AG04449 (cell line): ENCODE measurements at regions not wholly inside any gene's neighbourhood (a gene's known extent, or its start where the extent isn't known, plus 50 kb on each side); places are given as distances from the start of the nearest gene placed in this dataset.

Experiments used
- CTCF ChIA-PET: fragments of 350-600 bp; formaldehyde crosslinking; extraction: SDS; loops from one replicate; lab custom pipeline; 2021; ENCODE audit warnings: antibody characterized with exemption; lab: Yijun Ruan, JAX
- POLR2A ChIA-PET: fragments of 400-600, 350-600 bp; formaldehyde crosslinking; extraction: SDS; loops from one replicate; lab custom pipeline; 2020; ENCODE audit warnings: antibody characterized with exemption, inconsistent platforms; lab: Yijun Ruan, JAX
- DNase-seq: peaks from one replicate; pipeline ENCODE4 v3.0.0-alpha.2; 2010; ENCODE audit warnings: low read depth, low spot score
- H3K4me3 ChIP-seq: 2 replicates; pipeline ENCODE4 v1.5.1; 2011; ENCODE audit warnings: low read depth, mild to moderate bottlenecking, control low read depth, low read length
- TF ChIP-seq, protein P1 (sequence below): IDR thresholded peaks from one replicate; pipeline ENCODE4 v1.5.1; 2011; ENCODE audit warnings: mild to moderate bottlenecking, moderate library complexity, low read length, control low read depth, inconsistent platforms; ENCODE audit not compliant: insufficient read depth; ENCODE audit errors: missing control alignments

DNA sequence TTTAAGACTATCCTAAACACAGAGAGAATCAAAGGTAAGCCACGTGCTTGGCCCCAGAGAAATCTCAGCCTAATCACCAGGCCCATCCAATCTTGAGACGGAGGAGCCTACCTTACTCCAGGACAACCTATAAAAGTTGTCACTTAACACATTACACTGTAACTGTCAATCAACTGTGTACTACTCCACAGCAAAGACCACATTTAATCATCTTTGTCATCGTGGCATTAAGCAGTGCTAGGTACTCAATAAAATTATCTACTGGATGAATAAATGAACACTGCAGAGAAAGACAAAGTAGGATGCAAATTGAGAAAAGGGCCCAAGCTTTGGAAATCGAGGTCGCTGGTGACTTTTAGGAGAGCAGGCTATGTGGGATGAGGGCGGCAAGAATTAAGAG lies 466.7 kb downstream of the SHQ1 start:
- TF ChIP-seq, protein P1, sequence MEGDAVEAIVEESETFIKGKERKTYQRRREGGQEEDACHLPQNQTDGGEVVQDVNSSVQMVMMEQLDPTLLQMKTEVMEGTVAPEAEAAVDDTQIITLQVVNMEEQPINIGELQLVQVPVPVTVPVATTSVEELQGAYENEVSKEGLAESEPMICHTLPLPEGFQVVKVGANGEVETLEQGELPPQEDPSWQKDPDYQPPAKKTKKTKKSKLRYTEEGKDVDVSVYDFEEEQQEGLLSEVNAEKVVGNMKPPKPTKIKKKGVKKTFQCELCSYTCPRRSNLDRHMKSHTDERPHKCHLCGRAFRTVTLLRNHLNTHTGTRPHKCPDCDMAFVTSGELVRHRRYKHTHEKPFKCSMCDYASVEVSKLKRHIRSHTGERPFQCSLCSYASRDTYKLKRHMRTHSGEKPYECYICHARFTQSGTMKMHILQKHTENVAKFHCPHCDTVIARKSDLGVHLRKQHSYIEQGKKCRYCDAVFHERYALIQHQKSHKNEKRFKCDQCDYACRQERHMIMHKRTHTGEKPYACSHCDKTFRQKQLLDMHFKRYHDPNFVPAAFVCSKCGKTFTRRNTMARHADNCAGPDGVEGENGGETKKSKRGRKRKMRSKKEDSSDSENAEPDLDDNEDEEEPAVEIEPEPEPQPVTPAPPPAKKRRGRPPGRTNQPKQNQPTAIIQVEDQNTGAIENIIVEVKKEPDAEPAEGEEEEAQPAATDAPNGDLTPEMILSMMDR, result no peak
- DNase-seq, result no peak
- CTCF ChIA-PET, result interaction anchor here (1.6 kb wide), 1 partner anchor 11 kb away, joined by 4 read pairs; no protein-coding TSS in a partner anchor
- no peak overlapping the region for H3K4me3 ChIP-seq
- POLR2A ChIA-PET, result no interaction called here

DNA sequence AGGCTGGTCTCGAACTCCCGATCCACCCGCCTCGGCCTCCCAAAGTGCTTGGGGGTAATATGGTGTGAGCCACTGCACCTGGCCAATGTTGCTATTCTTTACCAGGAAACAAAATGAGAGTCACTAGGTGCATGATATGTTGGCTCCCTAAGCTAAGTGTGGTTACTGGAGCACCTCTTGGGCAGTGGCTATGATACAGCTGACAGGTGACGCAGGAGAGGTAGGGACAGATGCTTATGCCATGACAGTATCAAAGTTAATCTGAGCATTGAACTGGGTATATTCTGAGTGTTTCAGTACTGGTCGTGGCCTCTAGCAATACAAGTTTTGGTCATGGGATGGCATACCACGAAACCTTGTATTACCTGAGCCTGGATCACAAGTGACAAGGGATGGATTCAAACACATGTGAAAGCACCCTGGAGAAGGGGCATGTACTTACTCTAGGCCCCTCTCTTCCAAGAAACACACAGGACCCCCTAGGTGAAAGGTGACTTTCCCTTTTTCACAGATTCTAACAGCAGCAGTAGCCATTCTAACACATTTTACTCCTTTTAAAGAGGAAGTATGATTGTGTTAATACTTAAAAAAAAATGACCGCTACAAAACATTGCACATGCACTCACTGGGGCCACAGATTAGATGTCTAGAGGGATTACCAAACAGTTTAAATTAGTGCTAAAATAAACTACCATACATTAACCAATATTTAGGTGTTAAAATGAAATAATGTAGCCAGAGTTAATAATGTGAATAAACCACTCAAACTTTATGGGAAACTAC lies 467.3 kb downstream of the SHQ1 start:
- POLR2A ChIA-PET, result no interaction called here
- DNase-seq, result no peak
- CTCF ChIA-PET, result interaction anchor here (1.6 kb wide), 1 partner anchor 11 kb away, joined by 4 read pairs; no protein-coding TSS in a partner anchor
- H3K4me3 ChIP-seq, result no peak overlapping the region
- TF ChIP-seq, protein P1, result no peak

DNA sequence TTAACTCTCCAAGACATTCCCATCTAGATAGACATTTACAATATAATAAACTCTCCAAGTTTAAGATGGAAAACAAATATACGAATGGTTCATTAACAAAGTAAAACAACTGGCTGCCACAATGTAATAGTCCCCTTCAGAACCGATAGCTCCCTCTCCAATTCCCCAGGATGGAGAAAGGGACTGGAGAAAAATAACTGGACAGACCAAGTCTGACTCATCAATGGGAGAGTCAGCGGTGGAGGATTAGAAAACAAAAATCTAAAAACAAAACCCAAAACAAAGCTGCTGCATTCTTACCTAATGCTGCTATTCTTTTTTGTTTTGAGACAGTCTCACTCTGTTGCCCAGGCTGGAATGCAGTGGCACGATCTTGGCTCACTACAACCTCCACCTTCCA lies 468.1 kb downstream of the SHQ1 start:
- ChIA-PET POLR2A (no interaction called here), CTCF (interaction anchor here (1.6 kb wide), 1 partner anchor 12 kb away, joined by 4 read pairs; no protein-coding TSS in a partner anchor)
- no peak overlapping the region for H3K4me3 ChIP-seq
- TF ChIP-seq, protein P1, result no peak
- no peak for DNase-seq

DNA sequence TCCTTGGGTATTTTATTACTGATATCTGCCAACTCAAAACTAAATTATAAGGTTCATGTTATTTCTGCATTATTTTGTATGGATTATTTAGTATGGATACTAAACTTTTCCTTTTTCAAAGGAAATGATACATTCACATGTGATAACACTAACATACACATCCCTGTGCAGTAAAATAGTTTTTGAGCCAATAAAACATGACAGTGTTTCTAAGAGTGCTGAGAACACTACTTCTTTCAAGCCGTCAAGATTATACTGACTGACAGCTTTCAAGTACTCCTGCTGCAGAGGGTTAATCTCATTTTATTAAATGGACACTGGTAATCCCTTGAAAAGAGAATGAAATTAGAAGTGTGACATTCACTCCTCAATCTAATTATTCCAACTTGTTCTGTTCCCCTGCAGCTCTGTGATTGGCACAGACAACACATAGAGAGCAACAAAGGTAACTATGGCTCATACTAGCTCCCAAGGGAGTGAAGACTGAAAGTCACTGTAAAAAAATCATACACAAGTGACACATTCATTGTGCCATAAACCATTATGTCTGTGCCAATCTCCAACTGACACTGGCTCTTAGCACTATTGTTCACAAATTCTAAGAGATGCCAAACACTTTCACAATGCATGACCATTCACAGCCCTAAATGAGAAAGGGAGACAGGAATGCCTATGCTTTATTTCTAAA lies 468.6 kb downstream of the SHQ1 start:
- H3K4me3 ChIP-seq, result no peak overlapping the region
- TF ChIP-seq, protein P1, result no peak
- no peak for DNase-seq
- POLR2A ChIA-PET, result no interaction called here
- CTCF ChIA-PET, result no interaction called here

DNA sequence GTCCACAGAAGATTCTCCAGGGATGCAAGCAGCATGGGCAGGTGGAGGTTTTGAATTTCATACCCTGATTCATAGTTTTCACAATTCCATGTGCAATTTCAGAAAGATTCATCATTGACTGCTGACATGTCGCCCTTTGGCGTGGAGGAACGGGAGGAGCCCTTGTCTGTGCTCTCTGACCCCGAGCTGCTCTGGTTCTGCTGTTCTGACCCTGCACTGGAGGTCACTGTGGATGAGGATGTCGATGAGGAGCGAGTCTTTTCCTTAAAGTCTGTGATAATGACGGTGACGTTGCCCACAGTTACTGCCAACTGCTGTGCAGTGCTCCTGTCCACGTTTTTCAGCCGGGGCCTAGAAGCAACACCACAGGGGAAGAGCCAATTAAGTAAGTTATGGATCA lies 470.0 kb downstream of the SHQ1 start:
- no peak overlapping the region for H3K4me3 ChIP-seq
- ChIA-PET CTCF (no interaction called here), POLR2A (no interaction called here)
- TF ChIP-seq, protein P1, result no peak
- DNase-seq, result no peak
